Left lung (tissue), 4 donors: ENCODE measurements at regions not wholly inside any gene's neighbourhood (a gene's known extent, or its start where the extent isn't known, plus 50 kb on each side); places are given as distances from the start of the nearest gene placed in this dataset.

Source experiments
- ATAC-seq: fragments of 200-7000 bp; cut with Tn5 transposase; one replicate; pipeline ENCODE4 v1.9.1; 2020; ENCODE audit warnings: moderate library complexity
- DNase-seq, 4 donors: peaks; one replicate each; pipeline ENCODE4 v3.0.0-alpha.2; 2013 to 2020
- H3K27ac ChIP-seq, 2 donors: fragments of 200-600 bp; sonication (generic) in 1 of 2; one replicate each; pipeline versions ENCODE4 v1.5.0 to v1.8.0; 2020 to 2021
- H3K27me3 ChIP-seq, 2 donors: fragments of 200-600 bp; sonication (generic) in 1 of 2; one replicate each; pipeline versions ENCODE4 v1.5.0 to v1.8.0; 2020 to 2021
- H3K36me3 ChIP-seq, 2 donors: fragments of 200-600 bp; sonication (generic) in 1 of 2; one replicate each; pipeline versions ENCODE4 v1.5.0 to v1.8.0; 2020 to 2021
- H3K4me1 ChIP-seq, 2 donors: fragments of 200-600 bp; one replicate each; pipeline ENCODE4 v1.8.0; 2021
- H3K4me3 ChIP-seq, 2 donors: fragments of 200-600 bp; sonication (generic) in 1 of 2; one replicate each; pipeline versions ENCODE4 v1.5.0 to v1.8.0; 2020 to 2021; ENCODE audit warnings: mild to moderate bottlenecking in 1 of 2
- H3K9me3 ChIP-seq, 2 donors: fragments of 200-600 bp; sonication (generic) in 1 of 2; one replicate each; pipeline versions ENCODE4 v1.5.0 to v1.8.0; 2020 to 2021
- CTCF ChIP-seq, 2 donors: fragments of 200-600 bp; sonication (generic) in 1 of 2; IDR thresholded peaks; one replicate each; pipeline versions ENCODE4 v1.5.0 to v1.8.0; 2021; ENCODE audit warnings: antibody characterized with exemption in 2 of 2
- intact Hi-C, 2 donors: fragments of 100-400 bp; cut with DNase I; formaldehyde crosslinking; loops; one replicate each; pipeline versions ENCODE4 v1.11.2 to v1.14.2; 2022
- donor health status: DM: no; HTN: yes; CAD: no.
- donor health status: DM: no; HTN: no; CAD: no.

GRCh38 chr1:4301007-4301406, 353.4 kb upstream of the AJAP1 start:
- Histone ChIP-seq H3K27ac (no peak overlapping the region), H3K36me3 (no peaks in the 10 kb centered on the region), H3K4me3 (no peak overlapping the region), H3K4me1 (no peaks in the 10 kb centered on the region), H3K9me3 (peaks cover 0 to 4% of the 10 kb centered on the region in 2 donors), H3K27me3 (no peaks in the 10 kb centered on the region)
- TF ChIP-seq CTCF (IDR thresholded peaks at IDR 0.05): no peak
- intact Hi-C loops: no loop called here
- no peak for DNase-seq
- ATAC-seq: no peak

GRCh38 chr1:4303303-4303702, 351.1 kb upstream of the AJAP1 start:
- no peak overlapping the region for H3K27ac ChIP-seq
- DNase-seq: no peak
- no peak for ATAC-seq
- intact Hi-C loops: no loop called here
- no peak overlapping the region for H3K4me3 ChIP-seq
- no peaks in the 10 kb centered on the region for H3K4me1 ChIP-seq
- no peak for TF ChIP-seq CTCF (IDR thresholded peaks at IDR 0.05)
- H3K36me3 ChIP-seq: no peaks in the 10 kb centered on the region
- peaks cover 0 to 1% of the 10 kb centered on the region in 2 donors for H3K27me3 ChIP-seq
- peaks cover 0 to 4% of the 10 kb centered on the region in 2 donors for H3K9me3 ChIP-seq

GRCh38 chr1:4305526-4306301, 348.7 kb upstream of the AJAP1 start:
- H3K27me3 ChIP-seq: peaks cover 0 to 16% of the 10 kb centered on the region in 2 donors
- DNase-seq: no peak

GRCh38 chr1:4306559-4307467, 347.6 kb upstream of the AJAP1 start:
- Histone ChIP-seq H3K36me3 (no peaks in the 10 kb centered on the region), H3K4me3 (no peak overlapping the region), H3K4me1 (no peaks in the 10 kb centered on the region), H3K27ac (no peak overlapping the region), H3K27me3 (peaks cover 0 to 16% of the 10 kb centered on the region in 2 donors), H3K9me3 (peaks cover 0 to 9% of the 10 kb centered on the region in 2 donors)
- intact Hi-C loops: no loop called here
- TF ChIP-seq CTCF (IDR thresholded peaks at IDR 0.05): no peak
- DNase-seq: no peak
- no peak for ATAC-seq

More at GRCh38 chr1:4305526-4306301, 348.7 kb upstream of the AJAP1 start:
- Histone ChIP-seq H3K9me3 (peaks cover 0 to 8% of the 10 kb centered on the region in 2 donors), H3K4me3 (no peak overlapping the region), H3K27ac (no peak overlapping the region), H3K4me1 (no peaks in the 10 kb centered on the region), H3K36me3 (no peaks in the 10 kb centered on the region)
- no peak for TF ChIP-seq CTCF (IDR thresholded peaks at IDR 0.05)
- intact Hi-C loops: no loop called here
- no peak for ATAC-seq

GRCh38 chr1:4307468-4307845, 347.0 kb upstream of the AJAP1 start:
- H3K27me3 ChIP-seq: peaks cover 0 to 16% of the 10 kb centered on the region in 2 donors
- no peaks in the 10 kb centered on the region for H3K4me1 ChIP-seq
- H3K27ac ChIP-seq: no peak overlapping the region
- DNase-seq: no peak
- no peak for ATAC-seq
- H3K36me3 ChIP-seq: no peaks in the 10 kb centered on the region
- intact Hi-C loops: no loop called here
- no peak for TF ChIP-seq CTCF (IDR thresholded peaks at IDR 0.05)
- peaks cover 0 to 9% of the 10 kb centered on the region in 2 donors for H3K9me3 ChIP-seq
- H3K4me3 ChIP-seq: no peak overlapping the region
